GM12878 (cell line): ENCODE measurements at regions not wholly inside any gene's neighbourhood (a gene's known extent, or its start where the extent isn't known, plus 50 kb on each side); places are given as distances from the start of the nearest gene placed in this dataset.

Experiments used
- CBX3 ChIP-seq: fragments of 200-600 bp; sonication (generic); IDR thresholded peaks from 2 replicates; pipeline ENCODE4 v1.6.1; 2016; ENCODE audit warnings: low read depth, borderline replicate concordance
- CTCF ChIP-seq, 3 experiments: IDR thresholded peaks in 2 of 3; conservative IDR thresholded peaks in 1 of 3; 2 replicates each; pipeline ENCODE4 v1.5.1; 2011; ENCODE audit warnings: low read depth in 3 of 3, low read length in 3 of 3, mild to moderate bottlenecking in 3 of 3, control low read depth in 2 of 3, moderate library complexity in 2 of 3, inconsistent platforms in 1 of 3, mixed read lengths in 1 of 3; ENCODE audit not compliant: control insufficient read depth in 2 of 3, insufficient read depth in 1 of 3; ENCODE audit errors: extremely low read depth in 1 of 3
- DPF2 ChIP-seq: fragments of 450-650 bp; IDR thresholded peaks from 2 replicates; pipeline ENCODE4 v1.6.1; 2017; ENCODE audit warnings: mild to moderate bottlenecking
- MAX ChIP-seq: IDR thresholded peaks from 2 replicates; pipeline ENCODE4 v1.6.1; 2012; ENCODE audit warnings: low read depth, low read length, improper control_type of control experiment
- POLR2A ChIP-seq: IDR thresholded peaks from 2 replicates; pipeline ENCODE4 v1.6.1; 2011; ENCODE audit warnings: low read depth, mild to moderate bottlenecking, low read length
- YY1 ChIP-seq: IDR thresholded peaks from 2 replicates; pipeline ENCODE4 v1.6.1; 2011; ENCODE audit warnings: low read depth, mild to moderate bottlenecking, low read length
- TF ChIP-seq, protein P1 (sequence below): fragments of 450-650 bp; IDR thresholded peaks from 2 replicates; pipeline ENCODE4 v1.6.1; 2017; ENCODE audit warnings: mild to moderate bottlenecking, moderate library complexity

- TF ChIP-seq MAX (no peak), YY1 (no peak), DPF2 (no peak), CBX3 (no peak), CTCF (IDR thresholded peaks at IDR 0.05 in 2 of 3, conservative IDR thresholded peaks at IDR 0.05 in 1 of 3; ENCODE audit: control insufficient read depth in 2 of 3, extremely low read depth in 1 of 3, insufficient read depth in 1 of 3, low read depth in 3 of 3, low read length in 3 of 3) (no peak), POLR2A (no peak)
- TF ChIP-seq, protein P1, sequence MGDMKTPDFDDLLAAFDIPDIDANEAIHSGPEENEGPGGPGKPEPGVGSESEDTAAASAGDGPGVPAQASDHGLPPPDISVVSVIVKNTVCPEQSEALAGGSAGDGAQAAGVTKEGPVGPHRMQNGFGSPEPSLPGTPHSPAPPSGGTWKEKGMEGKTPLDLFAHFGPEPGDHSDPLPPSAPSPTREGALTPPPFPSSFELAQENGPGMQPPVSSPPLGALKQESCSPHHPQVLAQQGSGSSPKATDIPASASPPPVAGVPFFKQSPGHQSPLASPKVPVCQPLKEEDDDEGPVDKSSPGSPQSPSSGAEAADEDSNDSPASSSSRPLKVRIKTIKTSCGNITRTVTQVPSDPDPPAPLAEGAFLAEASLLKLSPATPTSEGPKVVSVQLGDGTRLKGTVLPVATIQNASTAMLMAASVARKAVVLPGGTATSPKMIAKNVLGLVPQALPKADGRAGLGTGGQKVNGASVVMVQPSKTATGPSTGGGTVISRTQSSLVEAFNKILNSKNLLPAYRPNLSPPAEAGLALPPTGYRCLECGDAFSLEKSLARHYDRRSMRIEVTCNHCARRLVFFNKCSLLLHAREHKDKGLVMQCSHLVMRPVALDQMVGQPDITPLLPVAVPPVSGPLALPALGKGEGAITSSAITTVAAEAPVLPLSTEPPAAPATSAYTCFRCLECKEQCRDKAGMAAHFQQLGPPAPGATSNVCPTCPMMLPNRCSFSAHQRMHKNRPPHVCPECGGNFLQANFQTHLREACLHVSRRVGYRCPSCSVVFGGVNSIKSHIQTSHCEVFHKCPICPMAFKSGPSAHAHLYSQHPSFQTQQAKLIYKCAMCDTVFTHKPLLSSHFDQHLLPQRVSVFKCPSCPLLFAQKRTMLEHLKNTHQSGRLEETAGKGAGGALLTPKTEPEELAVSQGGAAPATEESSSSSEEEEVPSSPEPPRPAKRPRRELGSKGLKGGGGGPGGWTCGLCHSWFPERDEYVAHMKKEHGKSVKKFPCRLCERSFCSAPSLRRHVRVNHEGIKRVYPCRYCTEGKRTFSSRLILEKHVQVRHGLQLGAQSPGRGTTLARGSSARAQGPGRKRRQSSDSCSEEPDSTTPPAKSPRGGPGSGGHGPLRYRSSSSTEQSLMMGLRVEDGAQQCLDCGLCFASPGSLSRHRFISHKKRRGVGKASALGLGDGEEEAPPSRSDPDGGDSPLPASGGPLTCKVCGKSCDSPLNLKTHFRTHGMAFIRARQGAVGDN = no peak
Measured at GRCh38 chr3:30228302-30228631, 378.1 kb upstream of the TGFBR2 start.
